Thymus (tissue), 11 donors: ENCODE measurements at regions not wholly inside any gene's neighbourhood (a gene's known extent, or its start where the extent isn't known, plus 50 kb on each side); places are given as distances from the start of the nearest gene placed in this dataset.

Experiments used
- DNase-seq, 9 donors: peaks; one replicate each; pipeline ENCODE4 v3.0.0-alpha.2; 2013; ENCODE audit warnings: low spot score in 9 of 9, low read depth in 6 of 9, missing footprints in 1 of 9
- H3K27ac ChIP-seq, 2 donors: one replicate each; pipeline ENCODE4 v1.5.1; 2013; ENCODE audit warnings: control low read depth in 1 of 2, low read depth in 1 of 2, low read length in 1 of 2, mild to moderate bottlenecking in 1 of 2, moderate library complexity in 1 of 2
- H3K27me3 ChIP-seq, 2 donors: one replicate each; pipeline ENCODE4 v1.5.1; 2013; ENCODE audit warnings: low read length in 1 of 2; ENCODE audit not compliant: control insufficient read depth in 2 of 2, insufficient read depth in 1 of 2
- H3K36me3 ChIP-seq, 2 donors: one replicate each; pipeline ENCODE4 v1.5.1; 2013; ENCODE audit warnings: low read length in 1 of 2, mild to moderate bottlenecking in 1 of 2, moderate library complexity in 1 of 2; ENCODE audit not compliant: control insufficient read depth in 2 of 2, insufficient read depth in 2 of 2
- H3K4me1 ChIP-seq, 2 donors: one replicate each; pipeline ENCODE4 v1.5.1; 2013; ENCODE audit warnings: low read length in 2 of 2; ENCODE audit not compliant: control insufficient read depth in 2 of 2, insufficient read depth in 2 of 2
- H3K4me3 ChIP-seq, 2 donors: one replicate each; pipeline ENCODE4 v1.5.1; 2013; ENCODE audit warnings: low read length in 2 of 2, control low read depth in 1 of 2, mild to moderate bottlenecking in 1 of 2
- H3K9me3 ChIP-seq, 2 donors: one replicate each; pipeline ENCODE4 v1.5.1; 2013; ENCODE audit warnings: low read length in 1 of 2, mild to moderate bottlenecking in 1 of 2; ENCODE audit not compliant: control insufficient read depth in 2 of 2, insufficient read depth in 1 of 2
- whole genome bisulfite sequencing: extraction: QIAGEN DNeasy Blood & Tissue Kit; methylation state at CpG from one replicate; pipeline ENCODE4 v1.1.7; 2013; 5-methylcytosine and 5-hydroxymethylcytosine counted together
- donor health status: healthy.

GRCh38 chr15:97686324-97686723 lies 274.2 kb upstream of the ARRDC4 start:
- no peaks in the 10 kb centered on the region for H3K27me3 ChIP-seq
- no peaks in the 10 kb centered on the region for H3K36me3 ChIP-seq
- no peak overlapping the region for H3K4me3 ChIP-seq
- H3K4me1 ChIP-seq = no peaks in the 10 kb centered on the region
- no peaks in the 10 kb centered on the region for H3K9me3 ChIP-seq
- 87% methylated on average over 2 of the region's 2 CpGs for WGBS
- no peak for DNase-seq
- H3K27ac ChIP-seq = no peak overlapping the region

GRCh38 chr15:97687654-97688053 lies 272.8 kb upstream of the ARRDC4 start:
- H3K36me3 ChIP-seq = no peaks in the 10 kb centered on the region
- H3K4me1 ChIP-seq = no peaks in the 10 kb centered on the region
- no peak for DNase-seq
- no peak overlapping the region for H3K27ac ChIP-seq
- H3K27me3 ChIP-seq = no peaks in the 10 kb centered on the region
- no peaks in the 10 kb centered on the region for H3K9me3 ChIP-seq
- H3K4me3 ChIP-seq = no peak overlapping the region

GRCh38 chr15:97688177-97688576 lies 272.3 kb upstream of the ARRDC4 start:
- Histone ChIP-seq H3K27me3 (no peaks in the 10 kb centered on the region), H3K4me1 (no peaks in the 10 kb centered on the region), H3K36me3 (no peaks in the 10 kb centered on the region), H3K9me3 (no peaks in the 10 kb centered on the region), H3K27ac (no peak overlapping the region), H3K4me3 (no peak overlapping the region)
- DNase-seq = no peak
- 96% methylated on average over 4 of the region's 4 CpGs for WGBS

- Histone ChIP-seq H3K4me3 (no peak overlapping the region), H3K27ac (no peak overlapping the region), H3K4me1 (no peaks in the 10 kb centered on the region), H3K27me3 (no peaks in the 10 kb centered on the region), H3K9me3 (no peaks in the 10 kb centered on the region), H3K36me3 (no peaks in the 10 kb centered on the region)
- DNase-seq = no peak
- 90% methylated on average over 4 of the region's 4 CpGs for WGBS
Observed at GRCh38 chr15:97688886-97689285, 271.6 kb upstream of the ARRDC4 start.

DNA sequence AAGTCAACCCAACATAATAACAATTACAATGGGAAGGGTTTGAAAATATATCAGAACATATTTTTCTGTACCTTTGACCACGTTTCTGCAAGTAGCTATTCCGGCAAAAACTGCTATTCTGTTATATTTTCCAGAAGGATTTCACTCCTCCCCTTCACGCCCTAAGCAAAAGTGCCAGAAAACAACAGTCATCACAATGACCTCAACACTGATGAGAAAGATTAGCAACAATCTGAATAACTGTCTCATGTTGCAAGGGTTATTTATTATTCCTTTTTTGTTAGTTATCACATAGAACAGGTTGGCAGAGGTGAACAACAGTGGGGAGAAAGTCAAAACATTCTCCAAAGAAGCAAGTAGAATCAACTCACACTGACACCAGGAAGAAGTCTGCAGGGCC lies 269.4 kb upstream of the ARRDC4 start:
- Histone ChIP-seq H3K4me3 (no peak overlapping the region), H3K27ac (no peak overlapping the region), H3K9me3 (no peaks in the 10 kb centered on the region), H3K36me3 (no peaks in the 10 kb centered on the region), H3K27me3 (no peaks in the 10 kb centered on the region), H3K4me1 (no peaks in the 10 kb centered on the region)
- WGBS = 86% methylated on average over 3 of the region's 3 CpGs
- DNase-seq = no peak

DNA sequence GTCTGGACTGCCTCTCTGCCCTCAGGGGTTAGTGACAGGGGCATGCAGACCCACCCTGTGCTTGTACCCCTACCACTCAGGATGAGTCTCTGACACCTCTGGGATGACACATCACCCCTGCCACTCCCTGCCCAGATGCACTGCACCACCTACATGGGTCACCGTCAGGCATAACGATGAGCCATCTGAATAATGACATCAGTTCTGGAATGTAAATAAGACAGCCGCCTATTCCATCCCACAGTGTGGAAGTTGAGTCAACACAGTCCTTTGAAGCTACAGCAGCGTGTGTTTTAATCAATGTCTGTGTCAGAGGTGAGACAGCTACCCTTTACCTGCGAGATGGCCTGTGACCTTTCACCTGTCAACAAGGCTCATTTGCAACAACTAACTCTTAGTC lies 268.7 kb upstream of the ARRDC4 start:
- Histone ChIP-seq H3K27ac (no peak overlapping the region), H3K4me1 (no peaks in the 10 kb centered on the region), H3K9me3 (no peaks in the 10 kb centered on the region), H3K4me3 (no peak overlapping the region), H3K27me3 (no peaks in the 10 kb centered on the region), H3K36me3 (no peaks in the 10 kb centered on the region)
- DNase-seq = no peak
- 93% methylated on average over 5 of the region's 5 CpGs for WGBS

- Histone ChIP-seq H3K27ac (no peak overlapping the region), H3K27me3 (no peaks in the 10 kb centered on the region), H3K4me3 (no peak overlapping the region), H3K4me1 (no peaks in the 10 kb centered on the region), H3K36me3 (no peaks in the 10 kb centered on the region), H3K9me3 (no peaks in the 10 kb centered on the region)
- no peak for DNase-seq
- 41% methylated on average over 17 of the region's 17 CpGs for WGBS
Observed at GRCh38 chr15:97692301-97693015, 268.0 kb upstream of the ARRDC4 start.

DNA sequence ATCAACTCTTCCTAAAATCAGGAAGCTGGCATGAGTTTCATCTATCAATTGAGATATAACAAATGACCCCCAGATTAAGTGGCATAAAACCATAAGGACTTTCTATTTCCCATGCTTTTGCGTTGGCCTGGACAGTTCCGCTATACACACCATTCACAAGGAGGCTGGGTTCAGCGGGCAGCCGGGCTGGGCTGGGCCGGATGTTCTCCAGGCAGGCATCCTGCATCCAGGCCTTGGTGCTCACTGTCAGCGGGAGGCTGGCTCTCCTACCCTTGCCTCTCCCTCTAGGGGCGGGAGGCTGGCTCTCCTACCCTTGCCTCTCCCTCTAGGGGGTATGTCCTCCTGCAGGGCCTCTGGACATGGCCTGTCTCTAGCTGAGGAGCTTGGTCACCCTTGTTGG lies 266.0 kb upstream of the ARRDC4 start:
- H3K36me3 ChIP-seq = no peaks in the 10 kb centered on the region
- WGBS = 96% methylated on average over 7 of the region's 7 CpGs
- no peaks in the 10 kb centered on the region for H3K27me3 ChIP-seq
- DNase-seq = no peak
- H3K27ac ChIP-seq = no peak overlapping the region
- H3K4me3 ChIP-seq = no peak overlapping the region
- no peaks in the 10 kb centered on the region for H3K4me1 ChIP-seq
- no peaks in the 10 kb centered on the region for H3K9me3 ChIP-seq

GRCh38 chr15:97703400-97703799 lies 257.1 kb upstream of the ARRDC4 start:
- H3K4me1 ChIP-seq = no peaks in the 10 kb centered on the region
- DNase-seq = no peak
- WGBS = 95% methylated on average over 5 of the region's 5 CpGs
- H3K9me3 ChIP-seq = no peaks in the 10 kb centered on the region
- no peaks in the 10 kb centered on the region for H3K36me3 ChIP-seq
- no peak overlapping the region for H3K4me3 ChIP-seq
- no peak overlapping the region for H3K27ac ChIP-seq
- no peaks in the 10 kb centered on the region for H3K27me3 ChIP-seq

DNA sequence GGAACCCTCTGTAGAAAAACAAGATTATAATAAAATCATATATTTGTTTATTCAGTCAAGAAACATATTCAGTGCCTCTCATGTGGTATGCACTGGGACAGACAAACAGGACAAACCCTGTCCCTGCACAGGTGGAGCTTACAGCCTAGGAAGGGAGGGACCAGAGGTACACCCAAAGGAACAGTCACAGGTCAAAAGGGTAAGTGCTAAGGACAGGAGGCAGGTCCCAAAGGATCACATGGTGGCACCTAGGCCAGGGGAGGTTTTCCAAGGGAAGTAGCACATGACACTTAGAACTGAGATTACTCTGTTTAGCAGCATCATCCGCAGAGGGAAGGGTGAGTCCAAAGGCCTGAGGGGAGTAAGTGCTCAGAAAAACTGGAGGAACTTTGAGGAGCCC lies 254.4 kb upstream of the ARRDC4 start:
- no peak overlapping the region for H3K27ac ChIP-seq
- H3K4me3 ChIP-seq = no peak overlapping the region
- no peaks in the 10 kb centered on the region for H3K27me3 ChIP-seq
- H3K9me3 ChIP-seq = no peaks in the 10 kb centered on the region
- DNase-seq = no peak
- WGBS = 95% methylated on average over 1 of the region's 1 CpG
- H3K4me1 ChIP-seq = no peaks in the 10 kb centered on the region
- no peaks in the 10 kb centered on the region for H3K36me3 ChIP-seq
